ENCODE measurements at regions not wholly inside any gene's neighbourhood (a gene's known extent, or its start where the extent isn't known, plus 50 kb on each side); places are given as distances from the start of the nearest gene placed in this dataset.

DNA sequence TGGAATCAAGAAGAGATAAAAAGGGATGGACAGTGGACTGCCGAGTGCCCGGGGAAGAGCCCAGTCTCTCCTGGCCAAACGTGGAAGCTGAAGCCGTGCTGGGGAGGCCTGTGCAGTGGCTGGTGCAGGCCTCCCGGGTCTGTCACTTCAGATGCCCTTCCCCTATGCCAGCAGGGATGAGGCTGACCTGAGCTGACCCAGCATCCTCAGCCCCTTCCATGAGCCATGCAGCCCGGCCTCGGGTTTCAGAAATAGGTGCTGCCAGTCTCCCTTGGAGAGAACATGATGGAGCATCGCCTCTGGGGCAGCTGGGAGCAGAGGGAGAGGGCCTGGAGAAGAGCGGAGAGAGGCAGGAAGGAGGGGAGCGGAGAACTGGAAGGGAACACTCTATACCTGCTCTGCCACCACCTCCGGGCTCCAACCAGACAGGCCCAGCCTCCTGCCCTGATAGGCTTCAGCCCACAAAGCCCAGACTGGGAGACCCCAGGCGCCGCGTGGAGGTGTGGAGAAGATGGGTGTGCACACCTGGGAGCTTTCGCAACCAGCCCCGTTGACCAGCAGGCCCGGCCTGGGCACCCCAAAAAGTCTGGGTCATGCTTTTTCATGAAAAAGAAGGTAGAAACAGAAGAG lies 68.6 kb upstream of the PPP2R2D start:
- no peak for DNase-seq
- H4K20me1 ChIP-seq (ENCODE audit: insufficient read depth, low read length): no peaks in the 10 kb centered on the region
- WGBS (ENCODE audit: insufficient coverage): 95% methylated on average over 11 of the region's 17 CpGs
- H3K27ac Mint-ChIP-seq: no peak overlapping the region
- H3K79me2 ChIP-seq (ENCODE audit: insufficient read depth, low read length): no peaks in the 10 kb centered on the region
- H2AFZ ChIP-seq (ENCODE audit: insufficient read depth, low read depth, low read length, poor library complexity, severe bottlenecking): no peak overlapping the region
- no peak overlapping the region for H3K4me3 ChIP-seq (replicated peaks in 1 of 3; ENCODE audit: low read depth in 2 of 3, low read length in 3 of 3)
- no peak overlapping the region for H3K9ac ChIP-seq (ENCODE audit: insufficient read depth, low read length, poor library complexity, severe bottlenecking)
- peaks cover 0 to 10% of the 10 kb centered on the region in 2 donors for H3K9me3 ChIP-seq (replicated peaks in 1 of 2; ENCODE audit: control insufficient read depth in 1 of 2, insufficient read depth in 1 of 2, low read length in 2 of 2)
- no peaks in the 10 kb centered on the region for H3K36me3 ChIP-seq (replicated peaks in 1 of 2; ENCODE audit: control insufficient read depth in 1 of 2, insufficient read depth in 2 of 2, low read length in 2 of 2)
- H3K4me1 ChIP-seq (ENCODE audit: control insufficient read depth in 1 of 2, insufficient read depth in 2 of 2, low read length in 2 of 2): no peaks in the 10 kb centered on the region
- no peaks in the 10 kb centered on the region for H3K4me1 Mint-ChIP-seq
- no peaks in the 10 kb centered on the region for H3K27me3 ChIP-seq (ENCODE audit: control insufficient read depth in 2 of 2, insufficient read depth in 2 of 2, low read length in 2 of 2)
- no peak overlapping the region for H3K27ac ChIP-seq (ENCODE audit: low read depth in 1 of 2, low read length in 2 of 2)
- no peaks in the 10 kb centered on the region for H3K36me3 Mint-ChIP-seq
- TF ChIP-seq, protein P1, sequence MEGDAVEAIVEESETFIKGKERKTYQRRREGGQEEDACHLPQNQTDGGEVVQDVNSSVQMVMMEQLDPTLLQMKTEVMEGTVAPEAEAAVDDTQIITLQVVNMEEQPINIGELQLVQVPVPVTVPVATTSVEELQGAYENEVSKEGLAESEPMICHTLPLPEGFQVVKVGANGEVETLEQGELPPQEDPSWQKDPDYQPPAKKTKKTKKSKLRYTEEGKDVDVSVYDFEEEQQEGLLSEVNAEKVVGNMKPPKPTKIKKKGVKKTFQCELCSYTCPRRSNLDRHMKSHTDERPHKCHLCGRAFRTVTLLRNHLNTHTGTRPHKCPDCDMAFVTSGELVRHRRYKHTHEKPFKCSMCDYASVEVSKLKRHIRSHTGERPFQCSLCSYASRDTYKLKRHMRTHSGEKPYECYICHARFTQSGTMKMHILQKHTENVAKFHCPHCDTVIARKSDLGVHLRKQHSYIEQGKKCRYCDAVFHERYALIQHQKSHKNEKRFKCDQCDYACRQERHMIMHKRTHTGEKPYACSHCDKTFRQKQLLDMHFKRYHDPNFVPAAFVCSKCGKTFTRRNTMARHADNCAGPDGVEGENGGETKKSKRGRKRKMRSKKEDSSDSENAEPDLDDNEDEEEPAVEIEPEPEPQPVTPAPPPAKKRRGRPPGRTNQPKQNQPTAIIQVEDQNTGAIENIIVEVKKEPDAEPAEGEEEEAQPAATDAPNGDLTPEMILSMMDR (IDR thresholded peaks at IDR 0.05): no peak
- intact Hi-C loops (cut with micrococcal nuclease): no loop called here
- H3K4me2 ChIP-seq (replicated peaks; ENCODE audit: extremely low read depth, low read length, poor library complexity, severe bottlenecking): no peak overlapping the region
- no peak overlapping the region for H3K4me3 Mint-ChIP-seq
- peaks cover 2 to 6% (median 3%) of the 10 kb centered on the region in 3 donors for H3K27me3 Mint-ChIP-seq (ENCODE audit: low read depth in 3 of 3)
- peaks cover 0 to 10% (median 7%) of the 10 kb centered on the region in 7 donors for H3K9me3 Mint-ChIP-seq

GRCh38 chr10:131833013-131833412 lies 67.8 kb upstream of the PPP2R2D start:
- no peaks in the 10 kb centered on the region for H4K20me1 ChIP-seq (ENCODE audit: insufficient read depth, low read length)
- H3K4me3 ChIP-seq (replicated peaks in 1 of 3; ENCODE audit: low read depth in 2 of 3, low read length in 3 of 3): no peak overlapping the region
- H3K36me3 ChIP-seq (replicated peaks in 1 of 2; ENCODE audit: control insufficient read depth in 1 of 2, insufficient read depth in 2 of 2, low read length in 2 of 2): no peaks in the 10 kb centered on the region
- H3K27ac ChIP-seq (ENCODE audit: low read depth in 1 of 2, low read length in 2 of 2): no peak overlapping the region
- no peaks in the 10 kb centered on the region for H3K27me3 ChIP-seq (ENCODE audit: control insufficient read depth in 2 of 2, insufficient read depth in 2 of 2, low read length in 2 of 2)
- Mint-ChIP-seq H3K4me3 (no peak overlapping the region), H3K36me3 (no peaks in the 10 kb centered on the region), H3K9me3 (peaks cover 0 to 10% (median 7%) of the 10 kb centered on the region in 7 donors), H3K27me3 (ENCODE audit: low read depth in 3 of 3) (peaks cover 3 to 6% (median 6%) of the 10 kb centered on the region in 3 donors), H3K4me1 (no peaks in the 10 kb centered on the region), H3K27ac (no peak overlapping the region)
- DNase-seq: no peak
- WGBS (ENCODE audit: insufficient coverage): 98% methylated on average over 5 of the region's 5 CpGs
- no peak overlapping the region for H3K9ac ChIP-seq (ENCODE audit: insufficient read depth, low read length, poor library complexity, severe bottlenecking)
- TF ChIP-seq, protein P1 (IDR thresholded peaks at IDR 0.05): no peak
- intact Hi-C loops (cut with micrococcal nuclease): no loop called here
- no peaks in the 10 kb centered on the region for H3K4me1 ChIP-seq (ENCODE audit: control insufficient read depth in 1 of 2, insufficient read depth in 2 of 2, low read length in 2 of 2)
- H3K79me2 ChIP-seq (ENCODE audit: insufficient read depth, low read length): no peaks in the 10 kb centered on the region
- no peak overlapping the region for H3K4me2 ChIP-seq (replicated peaks; ENCODE audit: extremely low read depth, low read length, poor library complexity, severe bottlenecking)
- H3K9me3 ChIP-seq (replicated peaks in 1 of 2; ENCODE audit: control insufficient read depth in 1 of 2, insufficient read depth in 1 of 2, low read length in 2 of 2): peaks cover 0 to 10% of the 10 kb centered on the region in 2 donors
- H2AFZ ChIP-seq (ENCODE audit: insufficient read depth, low read depth, low read length, poor library complexity, severe bottlenecking): no peak overlapping the region

All from CD14-positive monocyte (primary cell).